Neural cell (in vitro differentiated cells): ENCODE measurements at regions not wholly inside any gene's neighbourhood (a gene's known extent, or its start where the extent isn't known, plus 50 kb on each side); places are given as distances from the start of the nearest gene placed in this dataset.

Experiments
- EP300 ChIP-seq: fragments of 450-650 bp; conservative IDR thresholded peaks from 2 replicates; pipeline ENCODE4 v1.6.1; 2014; ENCODE audit warnings: antibody characterized with exemption, mild to moderate bottlenecking, moderate library complexity; ENCODE audit not compliant: poor library complexity, severe bottlenecking
- EZH2 ChIP-seq: fragments of 200-600, 300-800 bp; shearing (Covaris generic), sonication (generic); IDR thresholded peaks from 2 replicates; pipeline ENCODE4 v1.6.1; 2014; ENCODE audit warnings: antibody characterized with exemption, low read length, borderline replicate concordance, mild to moderate bottlenecking; ENCODE audit not compliant: insufficient read depth, poor library complexity, severe bottlenecking
- POLR2AphosphoS5 ChIP-seq: IDR thresholded peaks from 2 replicates; pipeline ENCODE4 v1.6.1; 2012
- RAD21 ChIP-seq: fragments of 450-650 bp; conservative IDR thresholded peaks from 2 replicates; pipeline ENCODE4 v1.6.1; 2014; ENCODE audit warnings: antibody characterized with exemption, mild to moderate bottlenecking, moderate library complexity
- SMC3 ChIP-seq: fragments of 450-650 bp; conservative IDR thresholded peaks from 2 replicates; pipeline ENCODE4 v1.6.1; 2014; ENCODE audit warnings: antibody characterized with exemption, mild to moderate bottlenecking, moderate library complexity; ENCODE audit not compliant: poor library complexity
- TF ChIP-seq, protein P1 (sequence below): fragments of 450-650 bp; IDR thresholded peaks from 2 replicates; pipeline ENCODE4 v1.5.1; 2014; ENCODE audit warnings: antibody characterized with exemption, mild to moderate bottlenecking, moderate library complexity; ENCODE audit not compliant: poor library complexity, severe bottlenecking

DNA sequence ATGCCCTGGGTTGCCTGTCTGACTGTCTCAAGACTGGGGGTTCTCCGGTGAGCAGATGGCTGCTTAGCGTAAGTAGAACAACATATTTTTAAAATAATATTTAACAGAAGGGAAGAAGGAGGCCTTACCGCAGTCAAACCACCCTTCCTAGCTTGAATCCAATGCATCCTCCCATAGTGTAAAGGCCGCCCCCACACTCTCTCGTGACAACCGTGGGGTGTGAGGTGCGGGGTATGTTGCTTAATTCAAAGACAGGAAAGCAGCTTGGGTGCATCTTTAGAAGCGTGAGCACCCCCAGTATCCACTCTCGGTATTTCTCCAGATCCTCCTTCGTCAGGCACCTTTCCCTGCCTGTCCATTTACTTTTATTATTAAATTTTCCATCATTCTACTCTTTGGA, 501.2 kb upstream of the CDH4 start:
- TF ChIP-seq, protein P1, sequence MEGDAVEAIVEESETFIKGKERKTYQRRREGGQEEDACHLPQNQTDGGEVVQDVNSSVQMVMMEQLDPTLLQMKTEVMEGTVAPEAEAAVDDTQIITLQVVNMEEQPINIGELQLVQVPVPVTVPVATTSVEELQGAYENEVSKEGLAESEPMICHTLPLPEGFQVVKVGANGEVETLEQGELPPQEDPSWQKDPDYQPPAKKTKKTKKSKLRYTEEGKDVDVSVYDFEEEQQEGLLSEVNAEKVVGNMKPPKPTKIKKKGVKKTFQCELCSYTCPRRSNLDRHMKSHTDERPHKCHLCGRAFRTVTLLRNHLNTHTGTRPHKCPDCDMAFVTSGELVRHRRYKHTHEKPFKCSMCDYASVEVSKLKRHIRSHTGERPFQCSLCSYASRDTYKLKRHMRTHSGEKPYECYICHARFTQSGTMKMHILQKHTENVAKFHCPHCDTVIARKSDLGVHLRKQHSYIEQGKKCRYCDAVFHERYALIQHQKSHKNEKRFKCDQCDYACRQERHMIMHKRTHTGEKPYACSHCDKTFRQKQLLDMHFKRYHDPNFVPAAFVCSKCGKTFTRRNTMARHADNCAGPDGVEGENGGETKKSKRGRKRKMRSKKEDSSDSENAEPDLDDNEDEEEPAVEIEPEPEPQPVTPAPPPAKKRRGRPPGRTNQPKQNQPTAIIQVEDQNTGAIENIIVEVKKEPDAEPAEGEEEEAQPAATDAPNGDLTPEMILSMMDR, result no peak
- TF ChIP-seq POLR2AphosphoS5 (no peak), SMC3 (no peak), EP300 (no peak), EZH2 (no peak), RAD21 (no peak)
